Pancreas (tissue), 10 donors: ENCODE measurements at regions not wholly inside any gene's neighbourhood (a gene's known extent, or its start where the extent isn't known, plus 50 kb on each side); places are given as distances from the start of the nearest gene placed in this dataset.

Source experiments
- ATAC-seq, 4 donors: fragments of 200-7000 bp; cut with Tn5 transposase; one replicate each; pipeline versions ENCODE4 v1.8.0 to v1.9.1; 2020; ENCODE audit warnings: mild to moderate bottlenecking in 4 of 4, moderate library complexity in 4 of 4
- DNase-seq, 6 donors: peaks; one replicate each; pipeline ENCODE4 v3.0.0-alpha.2; 2020
- FAIRE-seq: peaks from 2 replicates; lab custom pipeline; 2012; peaks lifted over from hg19 to GRCh38; lab: Jason Lieb, UNC
- H3K27ac ChIP-seq, 4 donors: fragments of 200-600 bp; sonication (generic); 1 replicate in 3 of 4; 2 replicates in 1 of 4; pipeline versions ENCODE4 v1.5.0 to v1.8.0; 2020
- H3K27me3 ChIP-seq, 4 donors: fragments of 200-600 bp; one replicate each; pipeline ENCODE4 v1.8.0; 2021
- H3K36me3 ChIP-seq, 3 donors: fragments of 200-600 bp; sonication (generic) in 1 of 3; one replicate each; pipeline versions ENCODE4 v1.5.0 to v1.8.0; 2020 to 2021
- H3K4me1 ChIP-seq, 3 donors: fragments of 200-600 bp; one replicate each; pipeline ENCODE4 v1.8.0; 2021
- H3K4me3 ChIP-seq, 4 donors: fragments of 200-600 bp; sonication (generic) in 2 of 4; one replicate each; pipeline versions ENCODE4 v1.5.0 to v1.8.0; 2020 to 2021
- H3K9me3 ChIP-seq, 4 donors: fragments of 200-600 bp; one replicate each; pipeline ENCODE4 v1.8.0; 2021
- CTCF ChIP-seq, 4 donors: fragments of 200-600 bp; sonication (generic) in 3 of 4; IDR thresholded peaks; one replicate each; pipeline versions ENCODE4 v1.5.0 to v1.8.0; 2021; ENCODE audit warnings: antibody characterized with exemption in 4 of 4
- WGBS, 2 donors: extraction: QIAGEN DNeasy Blood & Tissue Kit; methylation state at CpG; one replicate each; pipeline ENCODE4 v1.1.7; 2013; 5-methylcytosine and 5-hydroxymethylcytosine counted together
- intact Hi-C, 3 donors: fragments of 100-400 bp; cut with DNase I; formaldehyde crosslinking; loops; one replicate each; pipeline versions ENCODE4 v1.11.1 to v1.14.2; 2022
- donor health status: healthy with polysubstance abuse.
- donor health status: DM: no; HTN: no; CAD: no; lungs with moderate emphysema.
- donor health status: DM: no; HTN: no; CAD: no.
- donor health status: control.
- donor health status: control.
- donor health status: Bipolar disorder and iron deficiency.
- donor health status: DM: yes; HTN: yes; CAD: no.
- donor health status: DM: no; HTN: no; CAD: no.
- donor health status: DM: no; HTN: no; CAD: no.
- donor health status: DM: yes; HTN: yes; CAD: no.

GRCh38 chr6:140697585-140697984, 1323.1 kb upstream of the CITED2 start:
- no peaks in the 10 kb centered on the region for H3K36me3 ChIP-seq
- no peaks in the 10 kb centered on the region for H3K9me3 ChIP-seq
- H3K4me3 ChIP-seq: no peak overlapping the region
- no peak for TF ChIP-seq CTCF (IDR thresholded peaks at IDR 0.05)
- DNase-seq: no peak
- no peak for ATAC-seq
- H3K4me1 ChIP-seq: peaks cover 0 to 9% (median 0%) of the 10 kb centered on the region in 3 donors
- no peak for FAIRE-seq
- no peak overlapping the region for H3K27ac ChIP-seq
- no peaks in the 10 kb centered on the region for H3K27me3 ChIP-seq
- intact Hi-C loops: no loop called here

- FAIRE-seq: no peak
- no peak overlapping the region for H3K4me3 ChIP-seq
- H3K4me1 ChIP-seq: no peaks in the 10 kb centered on the region
- no peak for TF ChIP-seq CTCF (IDR thresholded peaks at IDR 0.05)
- DNase-seq: no peak
- ATAC-seq: no peak
- H3K27me3 ChIP-seq: no peaks in the 10 kb centered on the region
- intact Hi-C loops: no loop called here
- H3K36me3 ChIP-seq: no peaks in the 10 kb centered on the region
- no peaks in the 10 kb centered on the region for H3K9me3 ChIP-seq
- 59 to 60% methylated on average over 1 of the region's 1 CpG for WGBS, 2 donors
- H3K27ac ChIP-seq: no peak overlapping the region
These were observed 1310.5 kb upstream of the CITED2 start for GRCh38 chr6:140684776-140685550.

- H3K9me3 ChIP-seq: no peaks in the 10 kb centered on the region
- no peak overlapping the region for H3K27ac ChIP-seq
- intact Hi-C loops: no loop called here
- ATAC-seq (no peak), DNase-seq (no peak), FAIRE-seq (no peak)
- H3K4me1 ChIP-seq: no peaks in the 10 kb centered on the region
- no peak for TF ChIP-seq CTCF (IDR thresholded peaks at IDR 0.05)
- no peaks in the 10 kb centered on the region for H3K27me3 ChIP-seq
- 64 to 73% methylated on average over 5 of the region's 5 CpGs for WGBS, 2 donors
- no peak overlapping the region for H3K4me3 ChIP-seq
- H3K36me3 ChIP-seq: no peaks in the 10 kb centered on the region
These were observed 1303.5 kb upstream of the CITED2 start for GRCh38 chr6:140677781-140678528.

- Histone ChIP-seq H3K4me1 (no peaks in the 10 kb centered on the region), H3K4me3 (no peak overlapping the region), H3K27ac (no peak overlapping the region), H3K36me3 (no peaks in the 10 kb centered on the region), H3K9me3 (no peaks in the 10 kb centered on the region), H3K27me3 (no peaks in the 10 kb centered on the region)
- intact Hi-C loops: no loop called here
- FAIRE-seq: no peak
- WGBS, 2 donors: 61 to 80% methylated on average over 2 of the region's 2 CpGs
- ATAC-seq: no peak
- DNase-seq: no peak
- TF ChIP-seq CTCF (IDR thresholded peaks at IDR 0.05): no peak
These were observed 1297.5 kb upstream of the CITED2 start for GRCh38 chr6:140671926-140672325.

- no peak for TF ChIP-seq CTCF (IDR thresholded peaks at IDR 0.05)
- no peak for DNase-seq
- no peaks in the 10 kb centered on the region for H3K36me3 ChIP-seq
- no peaks in the 10 kb centered on the region for H3K4me1 ChIP-seq
- no peak for FAIRE-seq
- H3K27me3 ChIP-seq: no peaks in the 10 kb centered on the region
- H3K4me3 ChIP-seq: no peak overlapping the region
- ATAC-seq: no peak
- intact Hi-C loops: no loop called here
- WGBS, 2 donors: 36 to 40% methylated on average over 1 of the region's 1 CpG
- no peak overlapping the region for H3K27ac ChIP-seq
- no peaks in the 10 kb centered on the region for H3K9me3 ChIP-seq
These were observed 1295.6 kb upstream of the CITED2 start for GRCh38 chr6:140670021-140670420.
